Non-pigmented ciliary epithelial cell (primary cell): ENCODE measurements at regions not wholly inside any gene's neighbourhood (a gene's known extent, or its start where the extent isn't known, plus 50 kb on each side); places are given as distances from the start of the nearest gene placed in this dataset.

Source experiments
- DNase-seq: peaks from one replicate; pipeline ENCODE4 v3.0.0-alpha.2; 2010; ENCODE audit warnings: low read depth

DNA sequence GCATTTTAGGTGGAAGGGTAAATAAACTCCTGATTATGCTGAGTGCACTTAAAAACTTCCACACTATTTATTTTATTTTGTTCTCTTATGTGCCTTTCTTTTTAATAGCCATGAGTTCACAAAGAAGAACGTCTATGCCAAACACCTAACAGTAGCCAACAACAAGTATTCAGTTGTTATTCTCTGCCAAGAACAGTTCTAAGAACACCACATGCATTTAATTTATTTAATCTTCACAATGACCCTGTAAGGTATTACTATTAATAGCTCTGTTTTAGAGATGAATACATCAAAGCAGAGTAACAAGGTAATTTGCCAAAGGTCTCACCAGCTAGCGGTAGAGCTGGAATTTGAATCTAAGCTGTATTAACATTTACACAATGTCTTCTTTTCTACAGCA lies 240.1 kb downstream of the ALG10B start:
- no peak for DNase-seq

DNA sequence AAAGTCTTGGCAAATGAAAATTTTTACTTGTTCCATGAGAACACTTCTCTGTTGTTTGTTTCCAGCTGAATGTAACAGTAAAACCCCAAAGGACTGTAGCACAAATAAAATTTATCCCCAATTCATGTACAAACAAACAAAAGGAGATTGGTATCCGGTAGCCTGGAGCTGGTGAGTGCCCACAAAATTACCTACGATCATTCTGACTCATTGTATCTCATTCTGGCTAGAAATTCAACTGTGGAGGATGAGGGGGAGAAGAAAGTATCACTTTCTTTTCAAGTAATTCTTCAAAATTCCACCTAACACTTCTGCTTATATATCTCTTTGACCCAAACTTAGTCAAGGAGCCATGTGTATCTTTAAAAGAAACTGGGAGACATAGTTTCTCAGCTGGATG lies 268.5 kb downstream of the ALG10B start:
- no peak for DNase-seq

DNA sequence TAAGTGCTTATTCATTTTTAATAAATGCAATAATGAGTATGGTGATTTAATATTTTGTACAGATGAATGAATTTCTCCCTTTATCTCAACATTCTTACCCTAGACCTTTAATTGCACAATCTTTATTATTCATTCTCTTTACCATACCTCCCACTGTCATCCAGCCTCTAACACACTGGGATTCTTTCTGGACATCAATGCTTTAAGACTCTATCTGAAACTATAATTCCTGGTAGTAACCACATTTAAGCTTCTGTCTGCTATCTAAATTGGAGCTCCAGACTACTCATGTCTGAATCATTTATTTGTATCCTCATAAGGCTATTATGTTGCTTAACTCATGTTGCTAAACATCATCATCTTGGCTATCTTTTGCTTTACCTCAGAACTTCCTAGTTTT lies 270.2 kb downstream of the ALG10B start:
- DNase-seq = peak; percentile 1

DNA sequence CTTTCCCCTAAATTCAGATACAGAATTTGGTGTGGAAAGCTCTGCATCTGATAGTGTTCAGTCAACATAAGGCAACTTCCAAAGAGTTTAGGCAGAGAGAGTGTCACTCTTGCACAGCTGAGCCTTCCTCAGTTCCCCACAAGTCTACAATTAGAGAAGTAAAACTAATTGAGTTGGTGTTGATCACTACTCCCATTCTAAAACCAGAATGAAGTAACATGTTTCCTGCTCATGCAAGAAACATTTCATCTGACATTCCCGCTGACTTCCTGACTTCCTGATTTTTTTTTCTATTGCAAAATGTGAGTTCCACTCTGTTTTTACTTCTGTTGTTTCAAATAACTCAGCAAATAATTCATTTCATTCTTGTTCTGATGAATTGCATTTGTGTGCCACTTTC lies 271.0 kb downstream of the ALG10B start:
- no peak for DNase-seq

DNA sequence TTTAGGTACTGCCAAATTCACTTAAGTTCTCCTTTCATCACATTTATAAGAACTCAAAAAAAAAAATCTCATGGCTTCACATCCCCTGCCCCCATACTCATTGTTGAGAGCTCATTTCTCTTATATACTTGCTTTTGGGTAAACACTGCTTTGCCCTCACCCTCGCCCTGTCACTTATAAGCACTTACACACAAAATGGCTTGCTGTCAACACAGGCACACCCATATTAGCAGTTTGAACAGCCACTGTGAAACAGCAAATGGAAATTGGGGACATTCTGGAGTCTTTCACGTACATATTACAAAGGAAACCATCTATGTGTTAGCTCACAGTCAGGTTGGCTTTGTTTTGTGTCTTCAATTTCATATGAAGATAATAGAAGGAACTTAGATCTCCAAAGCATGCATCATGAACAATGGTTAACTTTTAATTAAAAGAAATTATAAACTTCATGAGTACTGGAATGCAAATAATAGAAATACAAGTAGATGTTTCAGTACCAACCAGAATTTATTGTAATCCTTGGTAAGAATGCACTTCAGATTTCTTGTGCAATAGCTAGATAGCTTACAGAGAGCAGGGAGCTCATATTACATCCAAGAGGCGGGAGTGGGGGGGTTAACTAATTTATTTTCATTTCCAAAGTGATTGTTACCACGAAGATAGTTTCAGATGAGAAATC lies 272.2 kb downstream of the ALG10B start:
- DNase-seq = no peak

DNA sequence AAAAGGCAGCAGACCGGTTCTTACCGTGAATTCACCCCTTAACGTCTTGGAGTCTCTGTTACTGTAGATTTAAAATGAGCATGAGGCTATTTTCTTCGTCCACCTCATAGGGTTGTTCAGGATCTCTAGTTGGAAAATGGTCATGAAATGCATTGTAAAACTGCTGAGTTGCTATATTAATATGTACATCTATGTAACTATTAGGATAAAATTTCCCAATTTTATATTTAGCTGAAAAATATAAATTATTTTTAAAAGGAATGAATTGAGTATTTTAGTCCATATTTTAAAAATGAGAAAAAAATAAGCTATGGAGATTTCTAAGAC lies 272.7 kb downstream of the ALG10B start:
- DNase-seq = no peak

DNA sequence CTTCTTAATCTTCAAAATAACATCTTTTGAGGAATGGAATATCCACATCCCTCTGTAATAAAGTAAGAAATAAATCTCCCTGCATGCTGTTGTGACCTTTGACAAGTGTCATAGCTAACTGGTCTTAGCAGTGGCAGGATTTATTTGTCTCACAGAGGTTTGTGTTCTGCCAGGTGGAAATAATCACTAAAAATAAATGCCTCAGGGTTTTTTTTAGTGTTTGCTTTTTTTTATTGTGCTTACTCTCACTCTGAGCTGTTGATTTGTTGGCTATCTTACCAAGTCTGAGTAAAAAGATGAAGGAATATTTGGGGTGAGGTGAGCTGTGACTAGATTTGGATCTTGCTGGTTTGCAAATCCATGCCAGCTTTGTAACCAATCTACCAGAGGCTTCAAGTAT lies 285.4 kb downstream of the ALG10B start:
- DNase-seq = no peak
